NAMALWA (cell line): ENCODE measurements at regions not wholly inside any gene's neighbourhood (a gene's known extent, or its start where the extent isn't known, plus 50 kb on each side); places are given as distances from the start of the nearest gene placed in this dataset.

Source experiments
- DNase-seq: peaks from one replicate; pipeline ENCODE4 v3.0.0-alpha.2; 2015; ENCODE audit warnings: low spot score

- no peak for DNase-seq
These were observed 105.4 kb upstream of the ESR1 start for GRCh38 chr6:151701911-151702562.

GRCh38 chr6:151702851-151703658 is 104.4 kb upstream of the ESR1 start:
- DNase-seq, result no peak

- no peak for DNase-seq
These were observed 103.1 kb upstream of the ESR1 start for GRCh38 chr6:151704383-151704782.

- no peak for DNase-seq
These were observed 101.3 kb upstream of the ESR1 start for GRCh38 chr6:151705993-151706733.

- DNase-seq, result no peak
These were observed 98.2 kb upstream of the ESR1 start for GRCh38 chr6:151709329-151709728.

- DNase-seq, result no peak
These were observed 91.0 kb upstream of the ESR1 start for GRCh38 chr6:151716526-151716932.

GRCh38 chr6:151719070-151719469 is 88.4 kb upstream of the ESR1 start:
- no peak for DNase-seq

- DNase-seq, result no peak
These were observed 86.3 kb upstream of the ESR1 start for GRCh38 chr6:151721146-151721545.

GRCh38 chr6:151721671-151722070 is 85.8 kb upstream of the ESR1 start:
- DNase-seq, result no peak

GRCh38 chr6:151722342-151722741 is 85.1 kb upstream of the ESR1 start:
- DNase-seq, result no peak

- no peak for DNase-seq
These were observed 84.3 kb upstream of the ESR1 start for GRCh38 chr6:151723152-151723551.

- no peak for DNase-seq
These were observed 77.5 kb upstream of the ESR1 start for GRCh38 chr6:151729829-151730495.

GRCh38 chr6:151730496-151730870 is 77.0 kb upstream of the ESR1 start:
- DNase-seq, result no peak

GRCh38 chr6:151731313-151731712 is 76.2 kb upstream of the ESR1 start:
- DNase-seq, result no peak

GRCh38 chr6:151733680-151734320 is 73.7 kb upstream of the ESR1 start:
- no peak for DNase-seq

- no peak for DNase-seq
These were observed 69.2 kb upstream of the ESR1 start for GRCh38 chr6:151738267-151738666.

GRCh38 chr6:151738960-151739359 is 68.5 kb upstream of the ESR1 start:
- DNase-seq, result no peak

- DNase-seq, result no peak
These were observed 66.7 kb upstream of the ESR1 start for GRCh38 chr6:151740820-151741219.

GRCh38 chr6:151747896-151748295 is 59.6 kb upstream of the ESR1 start:
- DNase-seq, result no peak

- DNase-seq, result no peak
These were observed 58.1 kb upstream of the ESR1 start for GRCh38 chr6:151749341-151749740.

- no peak for DNase-seq
These were observed 53.9 kb upstream of the ESR1 start for GRCh38 chr6:151753581-151753980.

- no peak for DNase-seq
These were observed 50.0 kb upstream of the ESR1 start for GRCh38 chr6:151757506-151757955.
